GM12865 (cell line): ENCODE measurements at regions not wholly inside any gene's neighbourhood (a gene's known extent, or its start where the extent isn't known, plus 50 kb on each side); places are given as distances from the start of the nearest gene placed in this dataset.

Experiments used
- DNase-seq: peaks from one replicate; pipeline ENCODE4 v3.0.0; 2010; ENCODE audit warnings: low read depth
- H3K4me3 ChIP-seq: 2 replicates; pipeline ENCODE4 v1.5.1; 2011; ENCODE audit warnings: mild to moderate bottlenecking, low read depth, low read length, control low read depth
- TF ChIP-seq, protein P1 (sequence below): IDR thresholded peaks from 2 replicates; pipeline ENCODE4 v1.5.1; 2011; ENCODE audit warnings: low read length, control low read depth, low read depth, inconsistent platforms; ENCODE audit not compliant: insufficient read depth; ENCODE audit errors: missing control alignments

DNA sequence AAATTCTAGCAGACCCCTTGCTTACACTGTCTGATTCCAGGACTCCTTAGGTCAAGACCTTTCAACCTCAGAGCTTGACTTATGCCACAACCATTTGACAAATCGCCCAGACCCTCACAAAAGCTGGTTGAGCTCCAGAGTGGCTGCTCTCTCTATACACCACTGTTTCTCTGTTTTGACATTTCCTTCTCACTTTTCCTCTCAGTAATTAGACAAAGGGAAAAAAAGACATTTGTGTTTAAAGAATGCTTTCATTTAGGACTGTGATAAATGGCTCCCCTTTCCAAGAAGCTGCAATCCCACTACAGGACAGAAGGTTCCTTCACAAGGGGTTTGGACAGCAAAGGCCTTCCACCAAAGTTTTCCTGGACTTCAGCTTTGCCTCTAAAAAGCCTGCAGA is 601.3 kb downstream of the NR2F1-AS1 start:
- no peak for DNase-seq
- TF ChIP-seq, protein P1, sequence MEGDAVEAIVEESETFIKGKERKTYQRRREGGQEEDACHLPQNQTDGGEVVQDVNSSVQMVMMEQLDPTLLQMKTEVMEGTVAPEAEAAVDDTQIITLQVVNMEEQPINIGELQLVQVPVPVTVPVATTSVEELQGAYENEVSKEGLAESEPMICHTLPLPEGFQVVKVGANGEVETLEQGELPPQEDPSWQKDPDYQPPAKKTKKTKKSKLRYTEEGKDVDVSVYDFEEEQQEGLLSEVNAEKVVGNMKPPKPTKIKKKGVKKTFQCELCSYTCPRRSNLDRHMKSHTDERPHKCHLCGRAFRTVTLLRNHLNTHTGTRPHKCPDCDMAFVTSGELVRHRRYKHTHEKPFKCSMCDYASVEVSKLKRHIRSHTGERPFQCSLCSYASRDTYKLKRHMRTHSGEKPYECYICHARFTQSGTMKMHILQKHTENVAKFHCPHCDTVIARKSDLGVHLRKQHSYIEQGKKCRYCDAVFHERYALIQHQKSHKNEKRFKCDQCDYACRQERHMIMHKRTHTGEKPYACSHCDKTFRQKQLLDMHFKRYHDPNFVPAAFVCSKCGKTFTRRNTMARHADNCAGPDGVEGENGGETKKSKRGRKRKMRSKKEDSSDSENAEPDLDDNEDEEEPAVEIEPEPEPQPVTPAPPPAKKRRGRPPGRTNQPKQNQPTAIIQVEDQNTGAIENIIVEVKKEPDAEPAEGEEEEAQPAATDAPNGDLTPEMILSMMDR: no peak
- no peak overlapping the region for H3K4me3 ChIP-seq

DNA sequence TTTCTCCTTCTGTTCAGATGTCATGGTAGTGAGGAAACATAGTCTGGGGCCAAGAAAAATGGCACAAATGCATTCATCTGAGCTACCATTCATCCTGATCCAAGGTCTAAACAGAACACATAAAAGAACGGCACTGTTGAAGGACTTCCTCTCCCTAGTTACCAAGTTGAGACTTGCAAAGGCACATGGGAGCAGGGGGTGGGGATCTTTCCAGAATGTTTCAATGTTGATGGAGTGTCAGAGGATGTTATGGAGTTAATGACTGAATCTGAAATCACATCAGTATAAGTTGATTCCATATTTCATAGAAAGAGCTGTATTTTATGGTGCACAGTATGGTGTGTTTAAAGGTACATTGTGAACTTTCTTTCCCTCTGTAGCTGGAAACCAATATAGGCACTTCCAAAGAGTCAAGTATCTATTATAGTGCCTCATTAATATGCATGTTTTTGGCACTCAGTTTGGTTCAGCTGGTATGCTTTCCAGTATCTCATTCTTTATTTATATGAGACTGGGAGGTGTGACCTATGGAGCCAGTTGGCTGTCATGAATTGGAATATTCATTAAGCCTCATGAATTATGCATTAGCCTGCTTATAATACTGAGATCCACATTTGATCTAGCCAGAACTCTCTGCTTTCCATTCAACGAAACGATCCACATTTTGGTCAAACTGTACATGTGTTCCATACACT is 603.0 kb downstream of the NR2F1-AS1 start:
- no peak overlapping the region for H3K4me3 ChIP-seq
- no peak for DNase-seq
- TF ChIP-seq, protein P1: no peak

DNA sequence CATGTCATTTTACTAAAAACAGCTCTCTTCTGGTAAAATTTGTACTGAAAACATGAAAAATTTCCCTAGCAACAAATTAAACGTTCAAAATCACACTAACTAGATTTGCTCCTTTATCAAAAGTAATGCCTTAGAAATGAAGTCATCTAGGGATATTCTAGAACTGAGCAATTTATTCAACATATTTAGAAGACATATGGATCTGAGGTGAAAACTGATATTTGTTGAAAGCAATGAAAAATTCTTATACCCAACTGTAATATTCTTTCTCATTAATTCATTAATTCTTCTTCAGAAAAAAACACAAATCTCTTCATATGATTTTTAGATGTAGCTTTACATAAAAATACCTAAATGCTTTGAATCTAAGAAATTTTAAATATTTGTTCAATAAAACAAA is 604.9 kb downstream of the NR2F1-AS1 start:
- TF ChIP-seq, protein P1: no peak
- no peak for DNase-seq
- H3K4me3 ChIP-seq: no peak overlapping the region

DNA sequence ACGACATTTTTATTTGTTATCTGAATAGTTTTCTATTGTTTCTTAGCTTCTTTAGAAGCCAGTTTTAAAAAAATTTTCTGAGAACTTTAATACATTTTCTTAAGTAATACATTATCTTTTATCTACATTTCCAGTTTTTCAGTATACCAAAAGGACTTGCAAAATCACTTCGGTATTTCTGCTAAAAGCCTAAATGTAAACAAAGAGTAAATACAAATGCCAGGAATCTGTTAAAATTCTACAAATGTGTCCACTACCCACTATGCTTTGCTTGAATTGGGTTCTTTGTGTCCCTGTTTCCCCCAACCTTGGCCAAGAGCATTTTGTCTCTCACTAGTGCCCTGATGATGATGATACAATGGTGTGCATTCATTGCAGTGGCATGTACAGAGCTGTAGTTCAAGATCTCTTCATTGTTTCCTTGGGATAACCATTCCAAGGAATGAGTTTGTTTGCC is 611.2 kb downstream of the NR2F1-AS1 start:
- TF ChIP-seq, protein P1: no peak
- H3K4me3 ChIP-seq: no peak overlapping the region
- DNase-seq: no peak

DNA sequence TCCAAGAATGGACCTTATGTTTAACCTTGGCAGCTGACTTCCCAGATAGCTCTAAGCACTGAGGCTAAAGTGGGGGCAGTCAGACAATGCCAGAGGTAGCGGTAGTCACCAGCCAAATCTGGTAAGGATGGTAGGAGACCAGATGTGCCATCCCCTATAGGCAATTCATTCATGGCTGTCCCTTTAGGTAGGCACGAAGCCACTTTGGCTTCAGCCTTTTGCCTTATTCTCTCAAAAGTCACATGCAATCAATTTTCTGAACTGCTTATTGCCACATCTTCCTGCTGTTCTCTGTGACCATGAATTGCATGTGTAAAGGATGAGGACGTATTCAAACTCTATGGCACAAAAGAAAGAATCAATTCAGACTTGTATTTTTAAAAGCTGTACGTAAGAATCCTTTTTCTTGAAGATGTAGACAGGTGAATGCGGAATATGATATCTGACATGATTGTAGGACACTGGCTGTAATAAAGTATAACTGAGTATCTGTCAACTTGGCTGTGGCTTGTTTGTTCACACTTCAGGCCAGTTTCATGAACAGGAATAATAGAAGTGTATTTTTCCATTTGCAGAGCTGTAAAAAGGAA is 611.7 kb downstream of the NR2F1-AS1 start:
- DNase-seq: no peak
- TF ChIP-seq, protein P1: no peak

DNA sequence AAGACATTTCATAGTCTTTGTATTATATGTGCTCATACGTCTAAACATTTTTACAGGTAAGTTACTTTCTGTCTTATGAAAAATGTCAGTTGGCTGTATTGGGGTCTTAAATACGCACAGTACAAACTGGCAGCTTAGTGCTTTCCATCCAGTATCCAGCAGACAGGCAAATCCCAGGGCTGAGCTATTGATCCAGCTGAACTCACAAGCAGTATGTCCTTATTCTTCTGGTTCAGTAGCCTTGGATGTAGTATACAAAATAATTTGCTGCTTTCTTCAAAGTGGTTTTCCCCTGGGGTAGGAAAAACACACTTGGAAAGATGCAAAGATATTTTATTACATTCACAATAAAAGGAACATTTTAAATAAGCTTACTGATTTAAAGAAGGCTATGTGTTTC is 617.2 kb downstream of the NR2F1-AS1 start:
- no peak for DNase-seq
- TF ChIP-seq, protein P1: no peak
- H3K4me3 ChIP-seq: no peak overlapping the region

More for the DNA sequence above, 611.7 kb downstream of the NR2F1-AS1 start:
- no peak overlapping the region for H3K4me3 ChIP-seq

DNA sequence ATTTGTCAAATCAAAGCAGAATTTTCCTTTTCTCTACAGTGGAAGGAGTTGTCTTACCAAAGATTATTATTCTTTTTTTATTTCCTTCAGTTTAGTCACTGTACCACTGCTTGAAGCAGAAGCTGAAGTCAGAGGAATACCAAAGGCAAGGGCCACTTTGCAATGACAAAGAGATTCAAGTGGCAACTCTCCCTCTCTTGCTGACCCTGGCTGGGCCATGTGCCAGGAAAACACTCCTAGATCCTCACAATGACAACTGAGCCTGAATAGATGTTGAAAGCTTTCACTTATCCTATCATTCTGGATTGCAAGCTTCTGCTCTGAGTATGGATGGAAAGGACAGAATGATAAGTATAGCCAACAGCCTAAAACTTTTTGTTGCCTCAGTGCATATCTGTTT is 618.3 kb downstream of the NR2F1-AS1 start:
- TF ChIP-seq, protein P1: no peak
- DNase-seq: no peak
- no peak overlapping the region for H3K4me3 ChIP-seq
